ENCODE measurements at regions not wholly inside any gene's neighbourhood (a gene's known extent, or its start where the extent isn't known, plus 50 kb on each side); places are given as distances from the start of the nearest gene placed in this dataset.

DNA sequence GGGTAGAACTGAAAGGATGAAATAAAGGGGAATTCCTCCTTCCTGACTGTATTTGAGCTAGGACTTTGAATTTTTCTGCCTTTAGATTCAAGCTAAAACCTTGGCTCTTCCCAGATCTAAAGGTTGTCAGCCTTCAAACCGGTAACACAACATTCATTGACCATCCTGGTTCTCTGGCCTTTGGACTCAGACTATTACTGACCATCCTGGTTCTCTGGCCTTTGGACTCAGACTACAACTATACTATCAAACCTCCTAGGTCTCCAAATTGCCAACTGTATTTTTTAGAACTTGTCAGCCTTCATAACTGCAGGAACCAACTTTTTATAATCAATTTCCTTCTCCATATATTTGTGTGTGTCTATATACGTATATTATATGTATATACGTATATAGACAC, 140.6 kb upstream of the RBMY1B start:
- TF ChIP-seq, protein P1, sequence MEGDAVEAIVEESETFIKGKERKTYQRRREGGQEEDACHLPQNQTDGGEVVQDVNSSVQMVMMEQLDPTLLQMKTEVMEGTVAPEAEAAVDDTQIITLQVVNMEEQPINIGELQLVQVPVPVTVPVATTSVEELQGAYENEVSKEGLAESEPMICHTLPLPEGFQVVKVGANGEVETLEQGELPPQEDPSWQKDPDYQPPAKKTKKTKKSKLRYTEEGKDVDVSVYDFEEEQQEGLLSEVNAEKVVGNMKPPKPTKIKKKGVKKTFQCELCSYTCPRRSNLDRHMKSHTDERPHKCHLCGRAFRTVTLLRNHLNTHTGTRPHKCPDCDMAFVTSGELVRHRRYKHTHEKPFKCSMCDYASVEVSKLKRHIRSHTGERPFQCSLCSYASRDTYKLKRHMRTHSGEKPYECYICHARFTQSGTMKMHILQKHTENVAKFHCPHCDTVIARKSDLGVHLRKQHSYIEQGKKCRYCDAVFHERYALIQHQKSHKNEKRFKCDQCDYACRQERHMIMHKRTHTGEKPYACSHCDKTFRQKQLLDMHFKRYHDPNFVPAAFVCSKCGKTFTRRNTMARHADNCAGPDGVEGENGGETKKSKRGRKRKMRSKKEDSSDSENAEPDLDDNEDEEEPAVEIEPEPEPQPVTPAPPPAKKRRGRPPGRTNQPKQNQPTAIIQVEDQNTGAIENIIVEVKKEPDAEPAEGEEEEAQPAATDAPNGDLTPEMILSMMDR (IDR thresholded peaks at IDR 0.05) = no peak
- no peak for TF ChIP-seq POLR2A (IDR thresholded peaks at IDR 0.05)

All from Peyer's patch (tissue), 4 donors.